IPS-NIHi7 (cell line): ENCODE measurements at regions not wholly inside any gene's neighbourhood (a gene's known extent, or its start where the extent isn't known, plus 50 kb on each side); places are given as distances from the start of the nearest gene placed in this dataset.

Experiments used
- DNase-seq: peaks from one replicate; pipeline ENCODE4 v3.0.0; 2012; ENCODE audit warnings: mixed read lengths; ENCODE audit errors: extremely low spot score

DNA sequence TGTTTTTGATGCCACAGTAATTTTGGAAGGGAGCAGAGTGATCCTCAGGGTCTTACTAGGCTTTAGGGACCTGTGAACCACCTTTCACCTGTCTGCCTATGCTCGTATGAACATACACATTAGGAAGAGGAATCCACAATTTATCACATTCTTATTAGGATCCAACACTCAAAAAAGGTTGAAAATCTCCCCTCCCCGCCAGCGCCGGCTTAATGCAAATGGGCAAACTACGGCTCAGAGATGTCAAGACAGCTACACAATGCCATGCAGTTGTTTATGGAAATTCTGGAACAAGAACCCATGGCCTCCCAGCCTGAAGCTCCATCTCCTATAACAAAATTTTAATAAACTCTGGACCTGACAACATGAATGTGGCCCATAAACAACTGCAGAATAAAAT, 375.9 kb upstream of the ACVR2A start:
- no peak for DNase-seq

DNA sequence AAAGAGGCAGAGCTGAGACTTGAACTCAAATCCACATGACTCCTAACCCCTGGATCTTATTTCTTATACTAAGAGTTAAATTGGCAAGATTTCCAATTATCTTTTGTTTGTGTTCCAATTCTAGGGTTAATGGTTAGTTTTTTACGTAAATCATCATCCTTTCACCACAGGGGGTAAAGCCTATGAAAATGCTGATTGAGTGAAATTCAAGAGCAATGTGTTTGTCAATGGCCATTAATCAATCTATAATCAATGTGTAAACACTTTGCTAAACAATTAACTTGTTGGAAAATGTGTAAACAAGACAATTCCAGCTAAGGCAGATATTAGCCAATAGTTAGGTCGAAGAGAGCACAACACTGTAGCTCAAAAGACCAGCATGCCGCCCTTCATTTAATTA, 376.5 kb upstream of the ACVR2A start:
- DNase-seq: no peak

DNA sequence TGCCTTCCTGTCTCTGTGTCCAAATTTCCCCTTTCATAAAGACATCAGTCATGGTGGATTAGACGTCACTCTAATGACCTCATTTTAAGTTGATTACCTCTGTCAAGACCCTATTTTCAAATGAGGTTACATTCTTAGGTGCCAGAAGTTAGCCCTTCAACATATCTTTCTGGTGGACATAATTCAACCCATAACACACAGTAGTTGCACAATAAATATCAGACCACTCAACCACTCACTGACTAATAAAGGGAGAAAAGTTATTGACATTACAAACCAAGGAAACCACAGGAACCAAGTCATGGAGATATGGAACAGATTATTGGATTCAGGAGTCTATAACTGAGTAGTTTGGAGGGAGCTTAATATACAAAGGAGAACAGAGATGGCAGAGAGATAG, 377.4 kb upstream of the ACVR2A start:
- DNase-seq: no peak

DNA sequence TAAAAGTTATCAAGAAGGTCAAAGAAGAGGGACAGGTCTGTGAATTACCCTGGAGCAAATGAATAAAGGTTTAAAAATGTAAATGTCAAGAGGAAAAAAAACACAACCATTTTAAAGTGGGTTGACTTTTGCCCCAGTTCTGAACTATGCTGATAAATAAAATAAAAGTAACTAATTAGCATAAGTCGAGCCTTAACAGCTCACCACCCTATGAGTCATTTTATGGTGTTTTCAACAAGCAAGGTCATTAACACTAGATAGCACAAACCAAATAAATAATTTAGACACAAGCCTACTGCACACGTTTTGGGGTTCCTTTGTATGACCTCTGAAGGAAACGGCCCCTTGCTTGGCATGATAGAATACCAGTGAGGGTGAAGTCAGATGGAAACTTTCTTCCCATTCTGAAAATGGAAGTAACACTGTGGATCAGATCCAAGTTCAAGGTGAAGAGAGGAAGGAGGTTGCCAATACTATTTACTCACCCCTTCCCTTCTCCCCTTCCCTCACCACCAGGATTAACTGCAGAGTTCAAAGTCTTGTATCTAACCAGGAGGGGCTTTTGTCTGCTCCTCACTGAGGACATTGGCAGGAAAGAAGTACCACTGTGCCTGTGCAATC, 380.0 kb upstream of the ACVR2A start:
- no peak for DNase-seq

DNA sequence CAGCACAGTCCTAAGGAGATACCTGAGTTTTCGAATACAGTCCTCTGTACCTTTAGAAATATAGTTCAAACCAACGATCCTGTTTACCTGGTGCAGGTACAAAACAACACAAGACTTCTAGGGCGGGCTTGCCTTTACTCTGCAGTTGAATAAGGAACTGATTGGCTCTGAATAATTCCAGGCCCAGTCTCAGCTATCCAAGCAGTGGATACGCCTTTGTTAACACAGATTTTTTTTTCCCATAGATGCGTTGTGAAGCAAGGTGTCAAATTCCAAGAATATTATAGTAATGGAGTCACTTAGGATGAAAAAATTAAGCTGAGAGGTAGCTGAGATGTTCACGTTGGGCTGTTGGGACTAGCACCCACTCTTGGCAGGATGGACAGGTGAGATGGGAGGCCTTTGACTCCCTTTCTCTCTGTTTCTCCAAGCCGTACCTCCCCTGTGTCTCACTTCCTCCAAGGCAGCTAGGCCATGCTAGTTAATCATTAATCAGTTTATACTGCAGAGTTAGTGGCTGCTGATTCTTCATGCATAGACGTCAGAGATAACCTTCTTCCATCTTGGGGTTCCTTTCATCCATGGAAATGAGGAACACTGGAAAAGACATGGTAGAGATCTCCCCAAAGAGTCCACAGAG, 380.8 kb upstream of the ACVR2A start:
- no peak for DNase-seq

DNA sequence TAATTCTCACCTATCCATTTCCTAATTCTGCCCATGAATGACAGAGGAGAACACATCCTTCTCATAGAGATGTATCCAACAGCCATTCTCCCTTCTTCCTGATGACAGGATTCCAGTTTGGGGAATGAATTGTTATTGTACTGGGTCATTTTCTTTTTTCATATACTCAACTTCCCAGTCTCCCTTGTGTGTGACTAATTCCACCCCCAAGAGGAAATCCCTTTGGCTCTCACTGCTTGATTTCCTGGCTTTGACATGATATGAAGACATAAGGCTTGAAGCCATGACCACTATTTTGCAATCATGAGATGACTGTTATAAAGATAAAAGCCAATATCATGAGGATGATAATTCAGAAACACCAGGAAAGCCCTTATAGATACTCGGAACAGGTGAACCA, 384.7 kb upstream of the ACVR2A start:
- DNase-seq: no peak

DNA sequence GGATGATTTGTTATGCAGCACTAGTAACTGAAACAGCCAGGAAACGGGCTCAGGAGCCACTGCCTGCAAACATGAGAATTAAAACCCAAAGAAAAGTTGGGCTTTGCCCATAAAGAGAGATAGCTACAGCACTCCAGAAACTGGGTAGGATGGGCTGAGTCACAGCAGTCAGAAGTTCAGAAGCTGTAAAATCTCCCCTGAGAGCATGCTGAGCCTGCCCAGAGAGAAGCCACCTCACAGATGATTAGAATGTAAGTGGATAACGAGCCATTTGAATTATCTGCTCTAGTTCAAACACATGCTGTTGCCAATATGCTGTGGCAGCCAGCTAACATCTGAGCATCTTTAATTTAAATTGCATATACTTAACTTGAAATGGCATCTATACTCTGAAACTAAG, 388.1 kb upstream of the ACVR2A start:
- no peak for DNase-seq

DNA sequence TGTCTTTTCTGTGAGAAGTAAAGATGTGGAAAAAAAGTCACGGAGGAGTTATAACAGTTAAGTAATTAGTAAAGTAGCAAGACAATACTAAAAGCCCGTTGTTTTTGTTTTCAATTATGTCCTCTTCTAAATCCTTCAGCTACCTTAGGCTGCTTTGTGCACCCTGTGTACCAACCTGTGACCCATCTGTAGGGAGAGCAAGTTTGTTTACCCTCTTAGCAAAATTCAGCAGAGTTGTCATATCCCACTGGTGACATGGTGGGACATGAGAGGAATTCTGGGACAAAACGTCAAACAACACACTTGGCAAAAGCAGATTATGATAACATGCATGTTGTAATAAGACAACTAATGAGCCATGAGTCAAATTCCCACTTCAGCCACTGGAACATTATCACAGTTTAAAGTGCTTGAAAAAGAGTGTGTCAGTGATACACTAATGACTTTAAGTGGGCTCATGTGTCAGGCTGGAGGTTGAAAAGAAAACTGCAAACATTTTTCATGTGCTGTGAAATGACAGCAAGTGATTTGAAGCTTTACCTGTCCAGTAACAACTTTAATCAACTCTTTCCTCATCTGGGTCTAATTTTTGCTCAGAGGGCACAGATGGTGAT, 392.8 kb upstream of the ACVR2A start:
- DNase-seq: no peak

DNA sequence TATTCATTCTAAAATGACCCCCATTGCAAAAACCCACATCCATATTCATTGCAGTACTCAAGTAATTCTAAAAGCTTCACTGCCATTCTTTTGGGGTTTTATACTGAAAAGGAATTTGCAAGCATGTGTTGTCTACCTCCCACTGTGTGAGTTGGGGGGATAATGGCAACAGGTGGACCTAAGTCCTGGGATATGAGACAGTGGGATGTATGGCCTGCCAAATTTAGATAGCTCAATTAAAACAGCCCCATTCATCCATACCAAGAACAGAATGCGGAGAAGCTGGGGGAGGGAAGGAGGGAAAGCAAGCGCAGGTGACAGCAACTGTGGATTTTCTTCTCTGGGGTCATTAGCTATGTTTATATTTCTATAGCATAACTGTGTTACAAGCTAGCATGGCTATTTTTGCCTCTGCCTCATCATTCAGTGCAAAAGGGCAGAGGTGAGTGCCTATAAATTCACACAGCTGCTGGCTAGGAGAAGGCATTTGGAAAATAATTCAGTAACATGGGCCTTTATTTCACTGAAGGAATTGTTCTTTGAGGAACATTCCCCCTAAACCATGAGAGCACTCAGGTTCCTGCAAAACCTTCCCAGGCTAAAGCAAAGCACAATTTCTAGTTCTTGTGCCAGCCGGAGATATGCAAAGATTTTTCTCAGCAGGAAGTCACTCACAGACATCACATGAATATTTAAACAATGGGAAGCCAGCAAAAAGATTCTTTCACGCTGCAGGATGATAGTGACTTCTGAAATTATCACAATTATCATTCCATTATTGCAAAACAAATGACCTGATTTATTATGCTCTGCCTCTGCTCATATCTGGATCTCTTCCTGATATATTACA, 393.9 kb upstream of the ACVR2A start:
- no peak for DNase-seq

DNA sequence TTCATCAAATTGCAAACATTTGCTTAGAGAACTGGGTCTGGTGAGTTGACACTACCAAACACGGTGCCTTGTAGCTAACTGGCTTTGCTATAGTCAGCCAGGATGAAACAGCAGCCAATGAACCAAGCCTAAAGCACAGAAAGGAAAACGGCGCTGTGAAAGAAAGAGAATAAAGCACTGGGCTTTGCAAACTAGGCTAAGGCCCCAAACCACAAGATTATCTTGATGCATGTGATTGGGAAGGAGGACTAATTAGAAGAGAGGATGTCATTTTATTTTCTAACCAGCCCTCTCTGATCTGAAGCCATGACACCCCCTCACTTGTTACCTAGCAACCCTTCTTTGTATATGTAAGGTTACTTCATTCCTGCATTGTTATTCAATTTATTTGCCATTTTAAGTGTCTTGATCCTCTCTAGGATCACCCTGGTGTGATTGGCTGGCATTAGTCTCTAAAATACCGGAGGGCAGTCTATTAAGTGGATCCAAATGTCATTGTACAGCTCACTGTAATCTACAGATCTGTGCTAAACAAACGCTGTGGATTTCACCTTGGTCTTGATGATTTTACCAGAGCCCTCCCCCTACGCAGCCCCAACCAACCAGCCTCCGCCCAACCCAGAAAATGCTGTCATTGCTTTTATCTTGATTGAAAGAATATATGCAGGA, 395.4 kb upstream of the ACVR2A start:
- DNase-seq: peak; percentile 32

DNA sequence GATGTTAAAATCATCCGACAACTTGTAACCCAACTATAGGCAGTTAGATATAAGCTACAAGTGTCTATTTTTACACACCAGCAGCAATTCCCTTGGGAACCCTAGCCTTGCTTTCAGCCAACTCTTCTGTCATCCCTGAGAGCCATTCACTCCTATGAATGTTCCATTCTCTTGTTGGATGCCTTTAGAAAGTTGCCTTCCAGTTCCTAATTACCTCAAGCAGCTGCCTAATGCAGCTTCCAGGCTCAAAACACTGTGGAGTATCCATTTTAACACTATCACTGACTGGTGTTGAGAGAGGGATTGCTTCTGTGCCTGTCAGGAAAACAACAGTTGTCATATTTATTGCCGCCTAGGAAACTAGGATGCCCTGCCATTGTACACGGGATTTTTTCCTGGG, 402.0 kb upstream of the ACVR2A start:
- DNase-seq: no peak

DNA sequence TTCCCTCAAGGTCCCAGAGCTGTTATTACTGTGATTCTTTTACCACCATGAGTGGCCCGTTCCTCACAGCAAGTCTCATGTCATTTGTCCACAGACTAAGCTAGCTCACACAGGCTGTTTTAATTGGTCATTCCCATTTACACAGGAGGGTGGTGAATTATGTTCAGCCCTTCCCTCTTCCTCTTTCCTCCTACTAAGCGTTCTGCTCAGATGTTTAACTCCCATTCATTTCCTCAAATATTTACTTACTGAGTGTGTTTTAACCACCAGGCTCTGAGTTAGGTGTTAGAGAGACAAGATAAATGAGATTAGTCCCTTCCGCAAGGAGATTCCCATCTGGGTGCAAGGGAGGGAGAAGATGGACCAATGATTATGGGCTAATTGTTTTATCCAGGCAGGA, 403.6 kb upstream of the ACVR2A start:
- DNase-seq: no peak

DNA sequence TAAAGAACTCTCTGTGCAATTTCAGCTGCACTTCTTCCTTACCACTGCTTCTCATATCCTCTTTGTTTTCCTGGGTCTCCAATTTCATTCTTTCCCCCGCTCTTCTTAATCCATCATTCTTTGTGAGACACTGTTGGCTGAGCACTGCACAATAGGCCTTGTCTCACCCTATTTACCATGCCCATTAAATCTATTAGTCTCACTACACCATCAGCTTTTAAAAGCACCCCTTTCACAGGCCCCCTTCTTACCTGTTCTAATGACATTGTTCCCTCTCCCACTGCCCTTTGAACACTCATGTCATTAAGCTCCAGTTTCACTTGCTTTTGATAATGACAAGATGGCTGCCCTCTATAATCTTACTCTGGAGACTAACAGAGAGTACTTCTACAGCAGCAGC, 404.1 kb upstream of the ACVR2A start:
- no peak for DNase-seq

DNA sequence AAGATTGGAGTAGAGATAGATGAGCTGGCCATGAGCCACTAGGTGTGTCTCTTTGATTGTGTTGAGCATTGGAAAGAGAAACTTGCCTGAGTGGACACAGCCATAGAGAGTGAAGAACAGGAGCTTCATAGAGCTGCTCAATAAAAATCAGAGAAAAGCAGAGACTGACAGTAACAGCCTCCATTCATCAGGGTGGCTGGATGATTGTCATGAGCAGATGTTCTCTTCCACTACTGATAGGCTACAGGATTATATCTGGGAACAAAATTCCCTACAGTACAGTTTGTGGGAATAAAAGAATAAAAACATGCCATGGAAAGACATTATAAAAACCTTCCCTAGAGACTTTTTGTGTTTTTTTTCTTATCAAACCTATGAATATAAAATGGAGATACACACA, 404.8 kb upstream of the ACVR2A start:
- no peak for DNase-seq

DNA sequence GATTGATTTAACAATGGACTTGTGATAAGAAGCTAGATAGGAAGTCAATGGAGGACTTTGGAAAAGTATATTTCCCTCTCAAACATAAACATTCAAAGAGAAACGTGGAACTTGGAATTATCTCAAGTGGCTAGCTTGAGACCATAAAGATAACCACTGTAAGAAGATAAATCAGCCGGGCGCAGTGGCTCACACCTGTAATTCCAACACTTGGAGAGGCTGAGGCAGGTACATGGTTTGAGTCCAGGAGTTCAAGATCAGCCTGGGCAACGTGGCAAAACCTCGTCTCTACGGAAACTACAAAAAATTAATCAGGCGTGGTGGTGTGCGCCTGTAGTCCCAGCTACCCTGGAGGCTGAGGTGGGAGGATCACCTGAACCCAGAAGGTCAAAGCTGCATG, 405.9 kb upstream of the ACVR2A start:
- DNase-seq: no peak

DNA sequence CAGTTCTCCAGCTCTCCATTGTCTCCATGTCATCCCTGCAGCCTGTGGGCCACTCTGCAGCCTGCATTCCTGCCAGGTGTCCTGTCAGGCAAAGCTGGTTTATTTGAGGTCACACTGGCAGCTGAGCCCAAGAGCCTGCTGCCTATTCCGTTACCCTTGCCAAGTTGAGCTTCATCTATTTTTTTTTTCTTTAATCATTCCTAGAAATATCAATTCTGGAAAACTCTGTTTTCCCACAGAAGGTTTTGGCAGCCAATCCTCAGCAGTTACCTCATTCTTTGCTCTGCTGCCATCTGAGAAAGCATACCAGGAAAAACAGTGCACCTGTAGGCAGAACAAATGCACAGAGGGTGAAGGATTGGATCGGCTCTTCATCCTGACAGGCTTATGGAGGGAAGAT, 411.0 kb upstream of the ACVR2A start:
- DNase-seq: no peak

DNA sequence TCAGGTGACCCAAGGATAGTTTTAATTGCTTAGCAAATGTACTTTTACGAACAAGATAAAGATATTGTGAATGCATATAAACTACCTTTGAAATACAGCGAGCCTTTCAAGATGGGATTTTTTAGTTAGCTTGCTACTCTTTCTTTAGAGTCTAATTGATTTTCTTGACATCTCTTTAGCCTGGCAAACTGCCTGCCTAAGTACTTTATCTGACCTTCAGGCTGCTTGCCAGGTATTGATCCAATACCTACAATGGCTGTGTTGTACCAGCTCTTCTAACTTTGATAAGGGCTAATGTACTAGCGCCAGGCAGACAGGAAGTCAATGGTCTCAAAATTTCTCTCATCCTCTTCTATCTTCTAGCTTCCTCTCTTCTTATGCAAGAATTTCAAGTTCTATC, 414.4 kb upstream of the ACVR2A start:
- no peak for DNase-seq

DNA sequence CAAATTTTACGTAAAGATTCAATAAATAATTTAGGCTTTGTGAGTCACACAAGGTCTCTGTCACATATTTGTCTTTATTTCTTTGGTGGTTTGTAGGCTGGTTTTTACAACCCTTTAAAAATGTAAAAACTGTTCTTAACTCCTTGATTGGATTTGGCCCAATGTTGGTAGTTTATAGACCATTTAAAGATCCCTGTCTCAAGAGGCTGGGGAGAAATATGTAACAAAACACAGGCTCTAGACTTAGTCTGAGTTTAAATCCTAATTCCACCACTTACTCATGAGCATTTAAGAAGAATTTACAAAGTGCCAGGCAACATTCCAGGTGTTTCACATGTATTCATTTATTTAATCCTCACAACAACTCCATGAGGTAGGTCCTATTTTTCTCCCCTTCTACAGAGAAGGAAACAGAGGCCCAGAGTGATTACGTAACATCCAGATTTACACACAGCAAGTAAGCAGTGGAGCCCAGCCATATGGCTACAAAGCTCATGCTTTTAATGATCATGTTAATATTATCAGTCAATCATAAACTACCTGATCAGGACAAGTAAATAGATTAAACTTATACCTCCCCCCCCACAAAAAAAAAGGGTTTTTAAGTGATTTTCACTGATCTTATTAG, 416.6 kb upstream of the ACVR2A start:
- no peak for DNase-seq

DNA sequence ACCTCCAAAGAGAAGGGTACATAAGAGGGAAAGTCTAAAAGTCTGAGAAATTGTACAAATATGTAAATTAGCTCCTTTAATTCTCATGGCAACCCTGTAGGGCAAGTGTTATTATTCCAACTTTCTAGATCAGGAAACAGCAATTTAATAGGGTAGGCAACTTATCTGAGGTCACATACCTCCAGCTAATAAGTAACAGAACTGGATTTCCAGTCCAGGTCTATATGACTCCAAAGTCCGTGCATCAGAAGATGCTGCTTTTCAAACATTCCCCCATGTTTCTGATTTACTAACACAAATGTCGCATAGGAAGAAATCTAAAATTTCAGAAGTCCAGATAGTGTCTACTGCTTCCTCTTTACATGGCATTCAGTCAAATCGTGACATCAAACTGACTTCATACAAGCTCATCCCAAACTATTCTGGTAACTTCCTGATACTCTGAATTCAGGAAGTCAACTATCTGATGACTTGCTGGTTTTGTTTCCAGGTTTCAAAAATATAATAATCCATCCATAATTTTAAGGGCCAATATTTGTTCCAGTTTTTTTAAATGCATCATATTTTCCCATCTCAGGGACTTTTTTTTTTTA, 419.3 kb upstream of the ACVR2A start:
- no peak for DNase-seq

DNA sequence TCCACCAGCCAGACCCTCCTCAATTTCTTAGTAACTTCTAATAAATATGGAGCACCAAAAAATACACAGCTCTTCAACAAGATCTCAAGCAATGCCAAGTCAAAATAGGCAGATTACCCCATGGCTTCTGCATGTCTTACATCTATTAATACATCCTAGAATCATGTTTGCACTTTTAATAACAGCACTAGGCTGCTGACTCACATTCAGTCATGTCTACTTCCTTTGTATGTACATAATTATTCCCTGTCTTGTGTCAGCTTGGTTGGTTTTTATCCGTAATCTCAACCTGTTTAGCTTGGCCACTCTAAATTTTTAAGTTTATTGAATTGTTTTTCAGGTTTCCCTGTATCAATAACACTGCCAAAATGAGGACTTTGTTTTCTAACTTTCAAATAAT, 420.1 kb upstream of the ACVR2A start:
- no peak for DNase-seq

DNA sequence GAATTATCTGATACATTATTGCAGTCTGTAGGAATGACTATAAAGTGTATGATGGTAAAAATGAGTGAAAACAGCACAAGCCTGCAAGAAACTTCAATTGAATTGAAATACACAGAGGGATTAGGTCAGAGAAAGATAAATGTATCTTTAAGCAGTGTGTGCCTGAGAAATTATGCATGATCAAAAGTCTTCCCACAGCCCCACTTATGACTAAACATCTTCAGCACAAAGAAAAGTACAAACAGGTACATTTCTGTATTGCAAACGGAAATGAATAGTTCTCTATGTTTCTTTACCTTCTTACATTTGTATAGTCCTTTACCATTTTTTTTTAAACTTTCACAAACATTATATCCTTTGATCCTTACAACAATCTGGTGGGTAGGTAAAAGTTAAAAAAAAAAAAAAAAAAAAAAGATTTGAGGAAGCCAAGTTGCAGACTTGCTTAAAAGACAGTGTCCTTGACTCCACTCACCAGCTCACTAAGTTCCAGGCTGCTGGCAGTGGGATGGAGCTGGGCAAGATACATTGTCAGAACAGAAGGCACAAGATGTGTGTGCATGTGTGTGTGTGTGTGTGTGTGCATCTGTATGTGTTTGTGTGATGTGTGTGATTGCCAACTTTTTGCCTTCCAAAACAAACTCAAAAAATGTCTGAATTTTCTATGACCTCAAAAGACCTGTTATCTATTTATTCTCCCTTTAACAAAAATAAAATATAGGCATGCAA, 423.7 kb upstream of the ACVR2A start:
- DNase-seq: no peak
